Nucleus accumbens (tissue), 56 donors: ENCODE measurements at regions not wholly inside any gene's neighbourhood (a gene's known extent, or its start where the extent isn't known, plus 50 kb on each side); places are given as distances from the start of the nearest gene placed in this dataset.

Experiments
- DNase-seq, 56 donors: peaks; one replicate each; lab custom pipeline; 2025; lab: John Stamatoyannopoulos, UW

- DNase-seq: no peak
Observed at GRCh38 chr5:33310451-33310850, 130.3 kb upstream of the TARS1 start.

- no peak for DNase-seq
Observed at GRCh38 chr5:33311893-33312292, 128.9 kb upstream of the TARS1 start.

GRCh38 chr5:33312571-33313549 lies 127.9 kb upstream of the TARS1 start:
- DNase-seq: no peak

DNA sequence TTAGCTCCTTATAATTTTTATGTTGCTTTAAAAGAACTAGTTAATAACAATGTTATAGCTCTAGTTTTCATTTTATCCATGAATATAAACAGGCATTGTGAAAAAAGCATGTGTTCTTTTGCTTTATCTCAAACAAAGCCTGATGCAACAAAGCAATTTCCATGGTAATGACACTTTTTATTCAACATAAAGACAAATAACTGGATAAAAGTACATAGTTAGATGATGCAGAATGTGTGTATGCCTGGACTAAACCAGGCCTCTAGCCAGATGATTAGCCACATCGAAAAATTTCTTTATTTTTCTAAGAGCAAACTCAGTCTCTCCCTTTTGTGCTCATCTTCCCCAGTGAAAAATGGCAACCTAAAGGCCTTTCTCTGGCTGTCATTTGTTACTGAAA lies 125.6 kb upstream of the TARS1 start:
- DNase-seq: no peak

DNA sequence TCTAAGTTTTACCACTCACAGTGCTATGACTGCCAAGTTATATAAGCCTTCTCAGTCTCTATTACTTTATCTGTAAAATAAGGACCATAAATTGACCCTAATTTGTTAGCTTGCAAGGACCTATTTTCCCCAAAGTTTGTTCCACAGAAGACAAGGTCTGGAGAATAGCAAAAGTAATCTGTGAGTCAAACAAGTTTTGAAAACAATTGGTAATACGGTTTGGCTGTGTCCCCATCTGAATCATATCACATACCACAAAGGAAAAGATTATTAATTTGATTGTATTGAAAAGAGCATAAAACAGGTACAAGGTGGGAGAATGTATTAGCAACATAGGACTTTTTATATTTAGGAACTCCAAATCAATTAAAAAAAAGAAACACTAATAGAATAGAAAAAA lies 124.0 kb upstream of the TARS1 start:
- no peak for DNase-seq

DNA sequence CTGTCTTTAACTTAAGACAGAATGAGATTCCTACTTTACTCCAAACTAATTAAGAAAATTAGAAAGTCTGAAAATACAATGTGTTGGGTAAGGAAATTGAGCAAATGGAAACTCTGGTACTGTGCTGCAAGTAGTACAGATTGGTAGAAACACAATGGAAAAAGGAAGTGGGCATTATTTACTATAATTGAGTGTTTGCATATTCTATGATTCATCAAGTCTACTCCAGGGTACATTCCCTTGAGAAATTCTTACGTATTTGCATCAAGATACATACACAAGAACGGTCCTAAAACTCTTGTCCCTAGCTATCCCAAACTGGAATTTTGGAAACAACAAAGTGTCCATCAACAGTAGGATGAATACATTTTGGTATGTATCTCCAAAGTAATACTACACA lies 123.5 kb upstream of the TARS1 start:
- DNase-seq: no peak

GRCh38 chr5:33319151-33319550 lies 121.6 kb upstream of the TARS1 start:
- no peak for DNase-seq

GRCh38 chr5:33319841-33320240 lies 120.9 kb upstream of the TARS1 start:
- DNase-seq: no peak

- no peak for DNase-seq
Observed at GRCh38 chr5:33321026-33321425, 119.7 kb upstream of the TARS1 start.

GRCh38 chr5:33322632-33323031 lies 118.1 kb upstream of the TARS1 start:
- no peak for DNase-seq

DNA sequence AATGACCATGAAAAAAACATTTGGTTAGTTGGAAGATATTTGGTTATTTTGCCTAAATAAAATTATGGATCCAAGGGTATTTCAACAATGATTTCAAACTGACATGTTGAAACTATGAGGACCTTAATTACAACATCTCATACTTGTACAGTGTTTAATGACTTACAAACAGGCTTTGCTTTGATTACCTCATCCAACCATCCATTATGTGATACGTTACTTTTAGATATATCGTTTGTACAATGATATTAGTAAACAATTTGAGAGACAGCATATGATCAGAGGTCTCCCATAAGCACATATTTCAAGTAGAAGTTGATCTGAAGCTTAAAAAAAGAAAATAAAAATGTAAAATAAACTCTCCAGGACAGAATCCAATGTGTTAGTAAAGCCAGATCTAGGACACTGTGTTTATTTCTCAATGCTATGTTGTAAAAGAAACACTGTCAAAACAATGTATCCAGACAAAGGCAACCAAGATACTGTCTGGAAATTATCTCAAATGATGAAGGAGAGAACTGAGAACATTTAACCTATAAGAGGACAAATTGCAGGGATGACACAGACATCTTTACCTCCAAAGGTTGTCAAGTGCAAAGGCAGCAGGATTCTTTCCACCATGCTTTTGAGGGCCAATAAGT lies 116.0 kb upstream of the TARS1 start:
- no peak for DNase-seq

- no peak for DNase-seq
Observed at GRCh38 chr5:33328818-33329217, 111.9 kb upstream of the TARS1 start.

DNA sequence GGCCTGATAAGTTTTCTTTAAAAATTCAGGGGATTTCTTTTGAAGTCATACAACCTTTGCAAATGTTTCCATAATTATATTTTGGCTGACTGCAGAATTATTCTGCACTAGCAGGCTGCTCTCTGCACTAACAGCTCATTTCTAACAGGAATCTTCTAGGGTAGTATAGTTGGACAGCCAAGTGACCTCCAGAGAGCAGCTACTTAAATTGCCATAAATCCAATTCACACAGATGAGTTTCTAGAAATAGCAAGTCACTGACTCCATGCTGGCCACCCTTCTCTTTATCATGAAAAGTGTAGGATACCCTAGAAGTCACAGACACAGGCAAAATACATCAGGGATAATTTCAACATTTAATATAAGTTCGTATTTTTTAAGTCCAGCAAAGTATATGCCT lies 110.9 kb upstream of the TARS1 start:
- no peak for DNase-seq

DNA sequence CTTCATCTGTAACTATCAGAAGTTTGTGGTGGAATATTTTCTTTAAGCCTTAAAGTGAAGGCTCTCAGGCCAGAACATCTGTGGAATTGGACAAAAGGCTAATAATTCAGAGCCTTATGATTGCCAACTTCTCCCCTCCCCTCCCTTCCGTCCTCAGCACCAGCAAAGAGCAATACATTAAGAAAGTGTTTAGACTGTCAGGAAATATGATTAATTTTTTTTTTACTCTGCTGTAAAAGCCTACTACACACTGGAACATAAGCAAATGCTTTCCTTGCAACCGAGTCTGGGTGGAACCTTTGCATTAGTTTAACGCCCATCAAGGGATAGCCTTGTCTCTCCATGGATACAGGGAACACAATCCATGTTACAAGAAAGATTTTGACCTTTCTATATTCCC lies 110.3 kb upstream of the TARS1 start:
- no peak for DNase-seq

- no peak for DNase-seq
Observed at GRCh38 chr5:33330992-33331391, 109.8 kb upstream of the TARS1 start.

DNA sequence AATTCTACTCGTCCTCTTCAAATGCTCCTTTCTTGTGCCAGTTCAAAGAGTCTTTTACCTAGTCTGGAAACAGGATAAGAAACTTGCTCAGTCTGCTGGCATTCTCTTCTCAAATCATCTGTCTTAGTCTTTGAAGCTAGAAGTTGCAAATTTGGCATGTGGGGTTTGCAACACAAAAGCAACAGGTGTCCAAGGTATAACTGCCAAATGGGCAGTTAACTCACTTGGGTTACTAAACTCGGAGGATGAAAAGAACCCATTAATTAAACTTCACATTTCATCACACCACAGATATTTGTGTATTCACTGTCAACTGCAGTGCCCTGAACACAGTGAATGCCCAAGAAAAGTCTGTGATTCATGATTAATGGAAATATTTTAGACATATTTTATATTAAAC lies 108.0 kb upstream of the TARS1 start:
- DNase-seq: no peak

- no peak for DNase-seq
Observed at GRCh38 chr5:33334829-33335228, 105.9 kb upstream of the TARS1 start.

GRCh38 chr5:33336891-33337636 lies 103.7 kb upstream of the TARS1 start:
- DNase-seq: no peak

GRCh38 chr5:33337637-33337992 lies 103.2 kb upstream of the TARS1 start:
- no peak for DNase-seq

DNA sequence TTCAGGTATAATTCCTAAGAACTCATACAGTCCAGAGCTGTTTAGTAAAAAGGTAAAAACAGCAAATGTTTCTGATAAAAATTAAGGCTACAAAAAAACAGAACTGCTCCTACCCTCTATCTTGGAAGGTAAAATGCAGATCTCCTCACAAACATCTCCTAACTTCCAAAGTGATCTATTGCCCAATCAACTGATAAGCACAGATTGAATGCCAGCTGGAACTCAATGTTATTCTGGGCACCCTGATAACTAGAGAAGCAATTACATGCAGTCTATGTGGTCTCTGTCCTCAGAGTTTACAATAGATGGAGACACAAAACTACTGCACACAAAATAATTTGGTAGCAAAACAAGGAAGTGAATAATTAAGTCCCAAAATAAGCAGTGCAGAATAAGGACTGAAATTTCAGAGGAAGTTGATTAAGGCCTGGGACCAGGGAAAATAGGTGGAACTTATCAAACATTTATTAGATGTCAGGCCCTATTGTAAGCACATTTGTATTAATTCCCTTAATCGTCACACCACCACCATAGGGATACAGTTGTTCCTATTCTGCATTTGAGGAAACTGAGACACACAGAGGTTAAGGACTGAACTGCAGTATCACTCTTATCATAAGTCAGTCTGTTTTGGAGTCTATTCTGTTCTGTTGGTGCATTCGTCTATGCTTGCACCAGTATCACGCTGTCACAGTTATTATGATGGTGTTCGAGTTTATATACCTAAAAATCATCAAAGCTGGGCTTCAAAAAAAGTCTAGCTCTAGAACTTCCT lies 102.2 kb upstream of the TARS1 start:
- no peak for DNase-seq

DNA sequence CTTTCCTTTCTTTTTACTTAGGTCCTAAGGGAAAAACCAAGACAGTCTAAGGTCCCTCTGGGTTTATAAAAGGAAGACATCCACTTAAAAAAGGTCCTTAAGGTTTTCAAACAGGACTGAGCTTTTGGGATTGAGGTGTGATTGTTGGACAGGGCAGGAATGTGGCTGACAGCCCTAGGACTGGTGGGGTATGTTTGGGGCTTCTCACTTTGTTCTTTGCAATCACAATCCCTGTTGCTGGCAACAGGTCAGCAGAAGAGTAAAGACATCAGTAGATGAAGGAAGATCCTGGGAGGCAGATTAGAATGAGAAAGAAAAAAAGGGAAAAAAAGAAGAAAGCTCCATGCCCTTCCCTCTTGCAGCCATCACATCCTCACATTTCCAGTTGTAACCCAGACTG lies 101.4 kb upstream of the TARS1 start:
- no peak for DNase-seq
